ENCODE measurements at regions not wholly inside any gene's neighbourhood (a gene's known extent, or its start where the extent isn't known, plus 50 kb on each side); places are given as distances from the start of the nearest gene placed in this dataset.

DNA sequence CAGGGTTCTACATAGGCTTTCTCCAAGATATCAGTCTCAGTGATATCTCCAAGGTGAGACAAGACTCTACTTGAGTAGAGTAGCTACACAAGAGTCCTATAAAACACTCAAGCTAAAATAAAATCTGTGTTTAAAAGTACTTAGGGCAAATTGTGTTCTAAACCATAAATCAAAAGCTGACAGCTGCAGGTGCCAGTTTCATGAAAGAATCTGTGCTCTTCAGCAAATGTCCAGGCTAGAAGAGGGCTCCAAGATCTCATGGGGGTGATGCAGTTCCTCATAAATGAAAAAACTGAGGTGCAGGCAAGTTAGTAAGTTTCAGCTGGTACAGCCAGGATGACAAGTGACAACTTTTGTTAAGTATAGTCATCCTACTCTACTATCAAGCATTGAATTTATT, 142.8 kb upstream of the TNPO1 start:
- Histone ChIP-seq H3K36me3 (no peaks in the 10 kb centered on the region), H3K9me3 (no peaks in the 10 kb centered on the region), H3K27ac (no peak overlapping the region), H3K27me3 (no peaks in the 10 kb centered on the region), H3K4me3 (no peak overlapping the region), H3K4me1 (ENCODE audit: insufficient read depth) (no peaks in the 10 kb centered on the region)
- TF ChIP-seq, protein P1, sequence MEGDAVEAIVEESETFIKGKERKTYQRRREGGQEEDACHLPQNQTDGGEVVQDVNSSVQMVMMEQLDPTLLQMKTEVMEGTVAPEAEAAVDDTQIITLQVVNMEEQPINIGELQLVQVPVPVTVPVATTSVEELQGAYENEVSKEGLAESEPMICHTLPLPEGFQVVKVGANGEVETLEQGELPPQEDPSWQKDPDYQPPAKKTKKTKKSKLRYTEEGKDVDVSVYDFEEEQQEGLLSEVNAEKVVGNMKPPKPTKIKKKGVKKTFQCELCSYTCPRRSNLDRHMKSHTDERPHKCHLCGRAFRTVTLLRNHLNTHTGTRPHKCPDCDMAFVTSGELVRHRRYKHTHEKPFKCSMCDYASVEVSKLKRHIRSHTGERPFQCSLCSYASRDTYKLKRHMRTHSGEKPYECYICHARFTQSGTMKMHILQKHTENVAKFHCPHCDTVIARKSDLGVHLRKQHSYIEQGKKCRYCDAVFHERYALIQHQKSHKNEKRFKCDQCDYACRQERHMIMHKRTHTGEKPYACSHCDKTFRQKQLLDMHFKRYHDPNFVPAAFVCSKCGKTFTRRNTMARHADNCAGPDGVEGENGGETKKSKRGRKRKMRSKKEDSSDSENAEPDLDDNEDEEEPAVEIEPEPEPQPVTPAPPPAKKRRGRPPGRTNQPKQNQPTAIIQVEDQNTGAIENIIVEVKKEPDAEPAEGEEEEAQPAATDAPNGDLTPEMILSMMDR (IDR thresholded peaks at IDR 0.05) = no peak
- TF ChIP-seq EP300 (IDR thresholded peaks at IDR 0.05) (no peak), POLR2A (IDR thresholded peaks at IDR 0.05) (no peak)
- DNase-seq = no peak
- intact Hi-C loops (cut with DNase I) = no loop called here

DNA sequence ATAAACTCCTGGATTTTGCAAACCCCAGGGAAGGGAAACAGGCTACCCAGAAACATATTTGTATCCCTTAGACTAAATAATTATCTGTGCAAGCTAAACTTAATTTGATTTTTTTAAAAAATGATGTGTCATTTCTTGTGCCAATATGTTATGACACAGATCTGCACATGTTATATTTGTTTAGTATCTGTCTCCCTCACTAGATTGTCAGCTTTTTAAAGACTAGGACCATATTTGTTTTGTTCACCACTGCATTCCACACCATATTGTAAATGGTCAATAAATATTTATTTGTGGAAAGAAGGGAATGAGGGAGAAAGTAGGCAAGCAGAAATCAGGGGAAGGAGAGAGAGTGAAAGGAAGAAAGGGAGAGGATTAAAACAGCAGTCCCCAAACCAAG, 143.3 kb upstream of the TNPO1 start:
- intact Hi-C loops (cut with DNase I) = no loop called here
- Histone ChIP-seq H3K4me3 (no peak overlapping the region), H3K4me1 (ENCODE audit: insufficient read depth) (no peaks in the 10 kb centered on the region)

DNA sequence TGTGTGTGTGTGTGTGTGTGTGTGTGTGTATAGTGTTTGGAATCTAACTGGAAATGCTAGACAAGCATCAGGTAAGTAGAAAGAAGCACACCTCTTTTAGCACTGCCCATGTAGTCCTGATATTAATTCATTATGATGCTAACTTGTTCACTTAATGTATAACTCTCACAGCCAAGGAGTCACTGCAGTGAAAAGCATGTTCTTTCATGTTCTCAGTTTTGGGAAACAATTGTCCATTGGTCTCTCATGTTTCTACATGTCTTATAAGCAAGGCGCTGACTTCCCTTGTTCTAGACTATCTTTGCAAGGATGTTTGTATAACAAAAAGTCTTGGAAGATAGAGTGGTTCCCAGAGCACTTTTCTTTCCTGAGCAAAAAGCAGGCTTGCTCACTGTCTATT, 148.8 kb upstream of the TNPO1 start:
- Histone ChIP-seq H3K27ac (no peak overlapping the region), H3K36me3 (no peaks in the 10 kb centered on the region), H3K9me3 (no peaks in the 10 kb centered on the region), H3K4me3 (no peak overlapping the region), H3K27me3 (no peaks in the 10 kb centered on the region), H3K4me1 (ENCODE audit: insufficient read depth) (no peaks in the 10 kb centered on the region)
- WGBS, 3 donors = 81 to 94% (median 86%) methylated on average over 1 of the region's 1 CpG
- no peak for TF ChIP-seq POLR2A (IDR thresholded peaks at IDR 0.05)
- no peak for TF ChIP-seq EP300 (IDR thresholded peaks at IDR 0.05)
- TF ChIP-seq, protein P1 (IDR thresholded peaks at IDR 0.05) = no peak
- intact Hi-C loops (cut with DNase I) = no loop called here
- no peak for DNase-seq

More for the DNA sequence above, 143.3 kb upstream of the TNPO1 start:
- TF ChIP-seq EP300 (IDR thresholded peaks at IDR 0.05) (no peak), POLR2A (IDR thresholded peaks at IDR 0.05) (no peak)
- TF ChIP-seq, protein P1 (IDR thresholded peaks at IDR 0.05) = no peak
- H3K27ac ChIP-seq = no peak overlapping the region
- no peaks in the 10 kb centered on the region for H3K9me3 ChIP-seq
- no peak for DNase-seq
- H3K36me3 ChIP-seq = no peaks in the 10 kb centered on the region
- H3K27me3 ChIP-seq = no peaks in the 10 kb centered on the region

DNA sequence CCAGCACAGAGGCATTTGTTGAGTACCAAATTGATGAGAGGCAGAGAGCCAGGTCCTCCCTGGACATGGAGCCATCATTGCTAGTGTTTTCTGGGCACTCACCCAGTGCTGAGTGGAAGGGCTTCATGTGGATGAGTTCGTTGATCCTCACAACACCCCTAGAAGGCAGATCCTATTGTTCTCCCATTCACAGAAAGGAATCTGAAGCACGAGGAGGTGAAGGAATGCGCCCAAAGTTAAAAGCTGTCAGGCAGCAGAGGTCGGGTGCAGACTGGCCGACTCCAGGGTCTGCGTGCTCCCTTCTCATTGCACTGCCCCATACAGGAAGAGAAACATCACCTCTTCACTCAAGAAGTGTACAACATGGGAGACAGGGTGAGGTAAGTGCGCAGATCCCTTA, 153.5 kb upstream of the TNPO1 start:
- no peaks in the 10 kb centered on the region for H3K9me3 ChIP-seq
- intact Hi-C loops (cut with DNase I) = no loop called here
- no peaks in the 10 kb centered on the region for H3K27me3 ChIP-seq
- no peak for TF ChIP-seq POLR2A (IDR thresholded peaks at IDR 0.05)
- TF ChIP-seq EP300 (IDR thresholded peaks at IDR 0.05) = no peak
- TF ChIP-seq, protein P1 (IDR thresholded peaks at IDR 0.05) = no peak
- H3K4me3 ChIP-seq = no peak overlapping the region
- H3K4me1 ChIP-seq (ENCODE audit: insufficient read depth) = no peaks in the 10 kb centered on the region
- H3K36me3 ChIP-seq = no peaks in the 10 kb centered on the region
- DNase-seq = no peak
- WGBS, 3 donors = 74 to 76% (median 76%) methylated on average over 7 of the region's 7 CpGs
- H3K27ac ChIP-seq = no peak overlapping the region

DNA sequence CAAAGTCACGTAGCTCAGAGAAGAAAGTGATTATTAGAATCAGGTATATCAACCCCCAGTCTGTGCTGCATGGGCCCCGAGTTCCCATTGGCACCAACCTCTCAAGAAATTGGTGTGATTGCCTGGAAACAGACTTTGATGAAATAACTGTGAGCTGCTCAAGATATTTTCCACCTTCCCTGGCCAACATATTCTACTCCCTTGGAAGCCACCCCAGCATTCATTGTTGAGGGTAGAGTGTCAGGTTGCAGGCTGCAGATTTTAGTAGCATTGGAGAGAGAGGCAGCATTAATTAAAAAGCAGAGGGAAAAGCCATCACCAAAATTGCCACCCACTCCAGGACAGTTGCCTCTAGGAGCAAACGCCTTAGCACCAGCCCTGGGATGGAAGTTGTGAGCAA, 154.2 kb upstream of the TNPO1 start:
- Histone ChIP-seq H3K36me3 (no peaks in the 10 kb centered on the region), H3K27me3 (no peaks in the 10 kb centered on the region), H3K9me3 (no peaks in the 10 kb centered on the region), H3K4me1 (ENCODE audit: insufficient read depth) (no peaks in the 10 kb centered on the region), H3K4me3 (no peak overlapping the region), H3K27ac (no peak overlapping the region)
- DNase-seq = no peak
- WGBS, 3 donors = 67 to 80% (median 75%) methylated on average over 3 of the region's 3 CpGs
- TF ChIP-seq, protein P1 (IDR thresholded peaks at IDR 0.05) = no peak
- TF ChIP-seq EP300 (IDR thresholded peaks at IDR 0.05) (no peak), POLR2A (IDR thresholded peaks at IDR 0.05) (no peak)
- intact Hi-C loops (cut with DNase I) = no loop called here

All from ovary (tissue), 7 donors.